ENCODE measurements at regions not wholly inside any gene's neighbourhood (a gene's known extent, or its start where the extent isn't known, plus 50 kb on each side); places are given as distances from the start of the nearest gene placed in this dataset.

DNA sequence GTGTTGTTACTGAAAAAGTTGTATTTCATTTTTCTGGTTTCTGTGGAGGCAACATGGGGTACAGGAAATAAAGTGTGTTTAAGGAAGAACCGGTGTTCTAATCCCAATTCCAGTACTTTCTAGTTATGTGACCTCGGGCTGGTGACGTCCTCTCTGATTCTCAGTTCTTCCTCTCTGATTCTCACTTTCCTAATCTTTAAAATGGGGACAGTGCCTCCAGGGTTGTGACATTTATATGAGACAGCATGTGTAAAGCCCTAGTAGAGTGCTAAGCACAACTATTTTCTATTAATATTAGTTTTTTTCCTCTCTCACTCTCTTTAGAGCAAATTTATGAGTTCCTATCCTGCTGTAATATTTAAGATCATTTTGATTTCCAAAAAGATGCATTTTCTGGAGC, 50.9 kb upstream of the PTPDC1 start:
- peaks cover 19% of the 10 kb centered on the region for H3K4me1 Mint-ChIP-seq
- intact Hi-C loops (cut with micrococcal nuclease): loop anchor here (5.0 kb wide), 1 partner anchor 1156 kb away; the partner anchor contains the start of gene ZNF484

DNA sequence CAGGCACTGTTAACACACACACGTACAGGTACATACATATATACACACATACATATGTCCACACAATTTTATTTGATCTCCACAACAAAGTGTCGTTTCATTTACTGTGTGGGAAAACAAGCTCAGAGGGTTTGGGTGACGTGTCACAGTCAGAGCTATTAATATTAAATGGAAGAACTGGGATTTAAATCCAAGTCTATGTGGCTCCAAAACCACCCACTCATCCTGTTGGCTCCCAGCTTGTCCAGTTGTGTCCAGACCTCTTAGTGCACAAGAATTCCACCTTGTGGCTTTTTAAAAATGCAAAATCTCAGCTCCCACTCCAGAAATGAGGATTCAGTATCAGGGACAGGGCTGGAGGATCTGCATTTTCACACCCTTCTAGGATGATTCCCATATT, 52.3 kb upstream of the PTPDC1 start:
- intact Hi-C loops (cut with micrococcal nuclease): loop anchor here (2.0 to 5.0 kb wide), 2 partner anchors 581 to 1155 kb away; partner anchors contain the start of genes FAM120A and ZNF484
- H3K27me3 Mint-ChIP-seq: no peaks in the 10 kb centered on the region
- ChIA-PET CTCF (interaction anchor here (0.7 to 0.8 kb wide), 2 partner anchors 18 to 181 kb away, joined by 3 to 4 read pairs; no protein-coding TSS in a partner anchor), POLR2A (interaction anchor here (0.8 to 1.0 kb wide), 2 partner anchors 134 to 480 kb away, joined by 3 to 7 read pairs; no protein-coding TSS in a partner anchor)
- ATAC-seq (ENCODE audit: low read depth) (no peak), DNase-seq (no peak)
- H3K27ac Mint-ChIP-seq: no peak overlapping the region
- peaks cover 19% of the 10 kb centered on the region for H3K4me1 Mint-ChIP-seq
- H3K4me3 Mint-ChIP-seq: peak overlapping the region; percentile 91
- H3K36me3 Mint-ChIP-seq (ENCODE audit: low read depth): peaks cover 3% of the 10 kb centered on the region
- TF ChIP-seq, protein P1, sequence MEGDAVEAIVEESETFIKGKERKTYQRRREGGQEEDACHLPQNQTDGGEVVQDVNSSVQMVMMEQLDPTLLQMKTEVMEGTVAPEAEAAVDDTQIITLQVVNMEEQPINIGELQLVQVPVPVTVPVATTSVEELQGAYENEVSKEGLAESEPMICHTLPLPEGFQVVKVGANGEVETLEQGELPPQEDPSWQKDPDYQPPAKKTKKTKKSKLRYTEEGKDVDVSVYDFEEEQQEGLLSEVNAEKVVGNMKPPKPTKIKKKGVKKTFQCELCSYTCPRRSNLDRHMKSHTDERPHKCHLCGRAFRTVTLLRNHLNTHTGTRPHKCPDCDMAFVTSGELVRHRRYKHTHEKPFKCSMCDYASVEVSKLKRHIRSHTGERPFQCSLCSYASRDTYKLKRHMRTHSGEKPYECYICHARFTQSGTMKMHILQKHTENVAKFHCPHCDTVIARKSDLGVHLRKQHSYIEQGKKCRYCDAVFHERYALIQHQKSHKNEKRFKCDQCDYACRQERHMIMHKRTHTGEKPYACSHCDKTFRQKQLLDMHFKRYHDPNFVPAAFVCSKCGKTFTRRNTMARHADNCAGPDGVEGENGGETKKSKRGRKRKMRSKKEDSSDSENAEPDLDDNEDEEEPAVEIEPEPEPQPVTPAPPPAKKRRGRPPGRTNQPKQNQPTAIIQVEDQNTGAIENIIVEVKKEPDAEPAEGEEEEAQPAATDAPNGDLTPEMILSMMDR (IDR thresholded peaks at IDR 0.05): no peak
- H3K9me3 Mint-ChIP-seq: no peaks in the 10 kb centered on the region

More for the DNA sequence above, 50.9 kb upstream of the PTPDC1 start:
- TF ChIP-seq, protein P1 (IDR thresholded peaks at IDR 0.05): no peak
- H3K9me3 Mint-ChIP-seq: no peaks in the 10 kb centered on the region
- no peak overlapping the region for H3K4me3 Mint-ChIP-seq
- ATAC-seq (ENCODE audit: low read depth): no peak
- no peaks in the 10 kb centered on the region for H3K27me3 Mint-ChIP-seq
- no peak for DNase-seq
- CTCF ChIA-PET: no interaction called here
- peaks cover 3% of the 10 kb centered on the region for H3K36me3 Mint-ChIP-seq (ENCODE audit: low read depth)
- POLR2A ChIA-PET: no interaction called here
- H3K27ac Mint-ChIP-seq: no peak overlapping the region

DNA sequence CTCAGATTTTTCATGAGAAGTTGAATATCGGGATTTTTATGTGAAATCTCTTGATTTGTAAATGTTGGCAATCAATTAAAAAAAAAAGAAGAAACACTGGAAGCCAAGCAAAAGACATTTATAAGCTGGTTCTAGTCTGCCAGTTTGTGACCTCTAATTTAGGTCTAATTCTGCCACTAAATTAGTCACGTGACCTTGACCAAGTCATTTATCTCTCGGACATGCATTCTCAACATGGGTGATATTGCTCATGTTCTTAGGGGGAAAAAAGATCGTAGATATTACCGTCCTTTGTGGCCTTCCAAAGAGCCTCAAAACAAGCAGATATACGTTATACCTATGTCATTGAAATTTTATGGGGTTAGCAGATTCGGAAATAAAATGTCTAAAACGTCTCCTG, 52.9 kb upstream of the PTPDC1 start:
- Mint-ChIP-seq H3K27ac (peak overlapping the region; percentile 72), H3K36me3 (ENCODE audit: low read depth) (peaks cover 3% of the 10 kb centered on the region), H3K9me3 (no peaks in the 10 kb centered on the region), H3K27me3 (no peaks in the 10 kb centered on the region), H3K4me3 (peak overlapping the region; percentile 91), H3K4me1 (peaks cover 19% of the 10 kb centered on the region)
- ATAC-seq (ENCODE audit: low read depth): no peak
- POLR2A ChIA-PET: interaction anchor here (0.8 to 1.0 kb wide), 2 partner anchors 135 to 480 kb away, joined by 3 to 7 read pairs; no protein-coding TSS in a partner anchor
- TF ChIP-seq, protein P1 (IDR thresholded peaks at IDR 0.05): no peak
- intact Hi-C loops (cut with micrococcal nuclease): loop anchor here (2.0 to 5.0 kb wide), 2 partner anchors 581 to 1154 kb away; partner anchors contain the start of genes FAM120A and ZNF484
- DNase-seq: no peak
- CTCF ChIA-PET: no interaction called here

DNA sequence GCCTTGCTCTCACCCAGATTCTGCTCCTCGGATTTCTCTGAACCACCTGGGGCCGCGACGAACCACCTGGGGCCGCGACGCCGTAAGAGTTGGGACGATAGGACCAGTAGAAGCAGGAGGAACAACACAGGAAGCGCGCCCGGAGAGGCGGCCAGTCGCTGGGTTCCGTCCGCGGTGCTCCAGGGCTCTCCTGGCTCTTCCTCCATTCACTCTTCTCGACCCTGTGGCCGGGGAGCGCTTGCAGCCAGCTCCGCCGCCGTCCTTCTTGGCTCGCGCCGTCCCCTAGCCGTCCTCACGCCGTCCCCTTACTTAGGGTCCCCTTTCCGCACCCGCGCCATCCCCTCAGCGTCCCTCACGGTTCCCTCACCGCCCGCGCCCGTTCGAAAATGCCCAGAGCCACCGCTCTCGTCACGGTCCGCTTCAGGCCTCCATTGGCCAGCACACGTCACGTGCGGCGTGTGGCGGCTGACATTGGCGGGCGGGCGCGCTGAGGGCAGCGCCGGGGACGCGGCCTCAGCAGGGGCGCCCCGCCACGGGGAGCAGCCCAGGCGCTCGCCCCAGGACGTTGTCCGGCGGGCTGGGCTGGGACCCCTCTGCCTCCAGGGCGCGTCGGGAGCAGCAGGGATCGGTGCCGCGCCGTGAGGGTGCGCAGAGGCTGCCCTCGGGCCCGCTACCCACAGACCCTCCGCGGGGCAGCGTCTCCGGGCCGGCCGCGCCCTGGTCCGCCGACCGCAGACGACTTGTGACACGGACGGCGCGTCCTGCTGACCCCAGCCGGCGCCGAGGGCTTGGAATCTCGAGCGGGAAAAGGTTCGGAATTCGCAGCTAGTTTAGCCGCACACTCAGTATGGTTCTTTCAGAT, 53.7 kb upstream of the PTPDC1 start:
- DNase-seq: peak; percentile 74
- ChIA-PET CTCF (no interaction called here), POLR2A (interaction anchor here (0.8 to 1.0 kb wide), 2 partner anchors 136 to 479 kb away, joined by 3 to 7 read pairs; no protein-coding TSS in a partner anchor)
- ATAC-seq (ENCODE audit: low read depth): peak; percentile 98
- Mint-ChIP-seq H3K4me3 (peak overlapping the region; percentile 91), H3K27me3 (no peaks in the 10 kb centered on the region), H3K27ac (peak overlapping the region; percentile 91), H3K36me3 (ENCODE audit: low read depth) (peaks cover 3% of the 10 kb centered on the region), H3K9me3 (no peaks in the 10 kb centered on the region), H3K4me1 (peaks cover 19% of the 10 kb centered on the region)
- intact Hi-C loops (cut with micrococcal nuclease): loop anchor here (1.0 to 5.0 kb wide), 4 partner anchors 136 to 1153 kb away; partner anchors contain the start of genes FAM120A, ZNF169 and ZNF484
- TF ChIP-seq, protein P1 (IDR thresholded peaks at IDR 0.05): no peak

DNA sequence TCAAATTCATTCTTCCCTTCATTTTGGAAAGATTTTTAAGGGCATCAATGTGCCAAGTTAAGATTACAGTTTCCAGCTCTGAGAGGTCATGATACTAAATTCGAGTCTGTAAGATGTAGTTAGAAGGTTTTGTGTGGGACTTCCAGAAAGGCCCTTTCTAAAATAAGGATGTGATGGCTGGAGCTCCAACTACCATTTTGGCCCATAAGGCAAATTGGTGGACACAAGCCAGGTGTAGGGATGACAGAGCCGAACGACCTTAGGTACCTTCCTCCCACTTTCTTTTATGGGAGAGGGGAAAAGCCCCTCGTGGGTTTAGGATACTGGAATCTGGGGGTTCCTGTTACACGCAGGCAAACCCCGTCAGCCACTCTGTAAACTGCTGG, 54.3 kb upstream of the PTPDC1 start:
- CTCF ChIA-PET: no interaction called here
- TF ChIP-seq, protein P1 (IDR thresholded peaks at IDR 0.05): no peak

More for the DNA sequence above, 54.3 kb upstream of the PTPDC1 start:
- Mint-ChIP-seq H3K9me3 (peaks cover 1% of the 10 kb centered on the region), H3K27ac (peak overlapping the region; percentile 91), H3K4me1 (peaks cover 19% of the 10 kb centered on the region), H3K27me3 (no peaks in the 10 kb centered on the region), H3K4me3 (peak overlapping the region; percentile 91), H3K36me3 (ENCODE audit: low read depth) (peaks cover 4% of the 10 kb centered on the region)
- POLR2A ChIA-PET: no interaction called here
- DNase-seq (no peak), ATAC-seq (ENCODE audit: low read depth) (no peak)
- intact Hi-C loops (cut with micrococcal nuclease): loop anchor here (1.0 to 5.0 kb wide), 4 partner anchors 136 to 1153 kb away; partner anchors contain the start of genes FAM120A, ZNF169 and ZNF484

Data from activated B cell treated with CpG ODN at 0.5 μM for 24 hours (primary cell).